Astrocyte (in vitro differentiated cells and primary cell): ENCODE measurements at regions not wholly inside any gene's neighbourhood (a gene's known extent, or its start where the extent isn't known, plus 50 kb on each side); places are given as distances from the start of the nearest gene placed in this dataset.

ENCODE experiments used
- EZH2 ChIP-seq: IDR thresholded peaks from 2 replicates; pipeline ENCODE4 v1.6.1; 2012; ENCODE audit warnings: mild to moderate bottlenecking, low read length, inconsistent platforms; ENCODE audit not compliant: insufficient read depth
- TF ChIP-seq, protein P1 (sequence below): IDR thresholded peaks from 2 replicates; pipeline ENCODE4 v1.5.1; 2011; ENCODE audit warnings: low read depth, mild to moderate bottlenecking, inconsistent platforms, low read length, moderate library complexity; ENCODE audit not compliant: insufficient read depth

DNA sequence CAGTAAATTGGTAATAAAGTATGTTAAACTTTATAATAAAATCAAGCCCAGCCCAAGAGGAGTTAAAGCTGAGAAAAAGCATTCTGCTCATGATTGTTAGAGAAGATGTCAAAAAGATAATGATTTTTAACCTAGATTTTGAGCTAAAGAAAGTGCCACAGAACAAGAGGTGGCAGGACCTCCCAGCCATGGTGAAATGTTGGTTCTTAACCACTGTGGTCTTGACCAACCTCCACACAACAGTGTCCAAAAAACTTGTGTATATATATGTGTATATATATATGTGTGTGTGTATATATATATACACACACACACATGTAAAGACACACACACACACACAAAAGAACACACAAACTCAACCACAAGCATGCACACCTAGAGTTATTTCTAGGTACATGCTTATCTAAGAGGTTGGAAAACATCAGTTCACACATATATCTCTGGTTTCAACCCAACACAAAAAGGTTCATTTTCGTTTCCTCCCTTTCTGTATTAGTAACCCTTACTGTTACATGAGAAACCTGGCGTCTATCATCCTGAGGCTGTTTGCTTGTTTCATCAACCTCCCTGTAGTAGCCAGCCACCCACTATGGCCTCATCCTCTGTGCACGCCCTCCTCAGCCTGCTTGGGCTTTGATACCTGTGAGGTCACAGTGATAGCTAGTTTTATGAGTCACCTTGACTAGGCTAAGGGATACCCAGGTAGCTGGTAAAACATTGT, 631.8 kb upstream of the ID2 start:
- TF ChIP-seq, protein P1, sequence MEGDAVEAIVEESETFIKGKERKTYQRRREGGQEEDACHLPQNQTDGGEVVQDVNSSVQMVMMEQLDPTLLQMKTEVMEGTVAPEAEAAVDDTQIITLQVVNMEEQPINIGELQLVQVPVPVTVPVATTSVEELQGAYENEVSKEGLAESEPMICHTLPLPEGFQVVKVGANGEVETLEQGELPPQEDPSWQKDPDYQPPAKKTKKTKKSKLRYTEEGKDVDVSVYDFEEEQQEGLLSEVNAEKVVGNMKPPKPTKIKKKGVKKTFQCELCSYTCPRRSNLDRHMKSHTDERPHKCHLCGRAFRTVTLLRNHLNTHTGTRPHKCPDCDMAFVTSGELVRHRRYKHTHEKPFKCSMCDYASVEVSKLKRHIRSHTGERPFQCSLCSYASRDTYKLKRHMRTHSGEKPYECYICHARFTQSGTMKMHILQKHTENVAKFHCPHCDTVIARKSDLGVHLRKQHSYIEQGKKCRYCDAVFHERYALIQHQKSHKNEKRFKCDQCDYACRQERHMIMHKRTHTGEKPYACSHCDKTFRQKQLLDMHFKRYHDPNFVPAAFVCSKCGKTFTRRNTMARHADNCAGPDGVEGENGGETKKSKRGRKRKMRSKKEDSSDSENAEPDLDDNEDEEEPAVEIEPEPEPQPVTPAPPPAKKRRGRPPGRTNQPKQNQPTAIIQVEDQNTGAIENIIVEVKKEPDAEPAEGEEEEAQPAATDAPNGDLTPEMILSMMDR, result no peak
- TF ChIP-seq EZH2, result no peak
